GM12878 (cell line): ENCODE measurements at regions not wholly inside any gene's neighbourhood (a gene's known extent, or its start where the extent isn't known, plus 50 kb on each side); places are given as distances from the start of the nearest gene placed in this dataset.

Experiments
- ATAC-seq: fragments of 200-7000 bp; cut with Tn5 transposase; 3 replicates; pipeline ENCODE4 v1.9.1; 2020; ENCODE audit warnings: mild to moderate bottlenecking, moderate library complexity
- BruUV-seq: library from RNA; stranded (reverse); fragments of 400-500 nt; replicated peaks from 2 replicates; lab custom pipeline; 2021; lab: Mats Ljungman, UMichigan
- CTCF ChIA-PET: fragments of 300-600 bp; sonication (Branson Sonifier 250); formaldehyde crosslinking; extraction: SDS; loops from one replicate; lab custom pipeline; 2021; ENCODE audit warnings: inconsistent platforms; lab: Yijun Ruan, JAX
- POLR2A ChIA-PET: fragments of 350-600 bp; formaldehyde crosslinking; extraction: SDS; loops from one replicate; lab custom pipeline; 2021; ENCODE audit warnings: inconsistent platforms; lab: Charles Lee
- RAD21 ChIA-PET: fragments of 300-600 bp; sonication (Branson Sonifier 250); formaldehyde crosslinking; loops from one replicate; lab custom pipeline; 2023; ENCODE audit warnings: antibody characterized with exemption; ENCODE audit not compliant: unreplicated experiment; lab: Charles Lee
- SMC1A ChIA-PET: fragments of 300-600 bp; sonication (Branson Sonifier 250); formaldehyde crosslinking; loops from one replicate; lab custom pipeline; 2023; ENCODE audit not compliant: unreplicated experiment, uncharacterized antibody; lab: Charles Lee
- DNase-seq: peaks from one replicate; pipeline ENCODE4 v3.0.0-alpha.2; 2011; ENCODE audit warnings: low read depth, low spot score
- FAIRE-seq: peaks from 3 replicates; lab custom pipeline; 2011; peaks lifted over from hg19 to GRCh38; lab: Jason Lieb, UNC
- H2AFZ ChIP-seq: 2 replicates; pipeline ENCODE4 v1.6.0; 2011; ENCODE audit warnings: low read depth, low read length, control low read depth; ENCODE audit not compliant: control insufficient read depth
- H3K27ac ChIP-seq: 2 replicates; pipeline ENCODE4 v1.5.1; 2011; ENCODE audit warnings: control low read depth; ENCODE audit not compliant: control insufficient read depth, insufficient read depth
- H3K27me3 ChIP-seq, 2 experiments: replicated peaks in 1 of 2; 2 replicates each; pipeline versions ENCODE4 v1.6.0 to v1.6.1; 2011; ENCODE audit warnings: low read length in 1 of 2; ENCODE audit not compliant: control insufficient read depth in 2 of 2, insufficient read depth in 2 of 2
- H3K36me3 ChIP-seq, 2 experiments: 2 replicates each; pipeline ENCODE4 v1.5.1; 2011; ENCODE audit warnings: low read length in 1 of 2; ENCODE audit not compliant: control insufficient read depth in 2 of 2, insufficient read depth in 2 of 2
- H3K4me1 ChIP-seq: 2 replicates; pipeline ENCODE4 v1.6.1; 2011; ENCODE audit warnings: mild to moderate bottlenecking, low read length, moderate library complexity, mixed read lengths; ENCODE audit not compliant: control insufficient read depth, insufficient read depth
- H3K4me2 ChIP-seq: 2 replicates; pipeline ENCODE4 v1.6.0; 2011; ENCODE audit warnings: control low read depth; ENCODE audit not compliant: control insufficient read depth, insufficient read depth
- H3K4me3 ChIP-seq: fragments of 200-600 bp; sonication (generic); 2 replicates; pipeline ENCODE4 v1.5.1; 2016
- H3K79me2 ChIP-seq: 2 replicates; pipeline ENCODE4 v1.6.0; 2011; ENCODE audit warnings: low read length; ENCODE audit not compliant: control insufficient read depth, insufficient read depth
- H3K9ac ChIP-seq: 2 replicates; pipeline ENCODE4 v1.8.0; 2011; ENCODE audit warnings: low read length, control low read depth, mixed read lengths; ENCODE audit not compliant: control insufficient read depth, insufficient read depth
- H3K9me3 ChIP-seq: replicated peaks from 3 replicates; pipeline ENCODE4 v1.5.1; 2011; ENCODE audit warnings: mild to moderate bottlenecking, low read length; ENCODE audit not compliant: control insufficient read depth, insufficient read depth
- H4K20me1 ChIP-seq: 2 replicates; pipeline ENCODE4 v1.6.0; 2011; ENCODE audit not compliant: control insufficient read depth, insufficient read depth
- CHD2 ChIP-seq: IDR thresholded peaks from 2 replicates; pipeline ENCODE4 v1.6.1; 2011; ENCODE audit warnings: low read depth, low read length, improper control_type of control experiment, borderline replicate concordance
- EP300 ChIP-seq, 2 experiments: fragments of 150-350 bp in 1 of 2; IDR thresholded peaks; 2 replicates each; pipeline ENCODE4 v1.6.1; 2011 to 2012; ENCODE audit warnings: low read depth in 2 of 2, low read length in 2 of 2, borderline replicate concordance in 1 of 2, improper control_type of control experiment in 1 of 2, inconsistent platforms in 1 of 2; ENCODE audit not compliant: control insufficient read depth in 1 of 2
- GABPA ChIP-seq: IDR thresholded peaks from 2 replicates; pipeline ENCODE4 v1.6.1; 2014; ENCODE audit warnings: antibody characterized with exemption, low read depth, mild to moderate bottlenecking, inconsistent platforms
- IRF3 ChIP-seq: fragments of 450-650 bp; IDR thresholded peaks from 2 replicates; pipeline ENCODE4 v1.6.1; 2014; ENCODE audit warnings: mild to moderate bottlenecking
- MLLT1 ChIP-seq: fragments of 450-650 bp; IDR thresholded peaks from 2 replicates; pipeline ENCODE4 v1.6.1; 2016; ENCODE audit warnings: mild to moderate bottlenecking
- MYC ChIP-seq: IDR thresholded peaks from 2 replicates; pipeline ENCODE4 v1.6.1; 2011; ENCODE audit warnings: mild to moderate bottlenecking, low read length, moderate library complexity, inconsistent platforms; ENCODE audit not compliant: insufficient read depth, insufficient replicate concordance, insufficient read length, severe bottlenecking
- POLR2AphosphoS5 ChIP-seq: IDR thresholded peaks from 2 replicates; pipeline ENCODE4 v1.6.1; 2011; ENCODE audit warnings: mild to moderate bottlenecking, low read length, inconsistent platforms
- SREBF2 ChIP-seq: IDR thresholded peaks from 2 replicates; pipeline ENCODE4 v1.6.1; 2012; ENCODE audit warnings: mild to moderate bottlenecking, low read length
- ZNF207 ChIP-seq: fragments of 450-650 bp; IDR thresholded peaks from 2 replicates; pipeline ENCODE4 v1.6.1; 2014; ENCODE audit warnings: antibody characterized with exemption, mild to moderate bottlenecking, borderline replicate concordance
- WGBS: methylation state at CpG from one replicate; pipeline ENCODE4 v1.1.6; 2016; ENCODE audit warnings: low lambda C conversion rate; ENCODE audit not compliant: insufficient replicate concordance, insufficient coverage; ENCODE audit errors: missing lambda C conversion rate; 5-methylcytosine and 5-hydroxymethylcytosine counted together
- in situ Hi-C: fragments of 300-500 bp; cut with MboI; formaldehyde crosslinking; loops from 9 replicates; pipeline ENCODE4 v1.14.3; 2018; ENCODE audit warnings: mixed read lengths
- intact Hi-C: fragments of 100-400 bp; cut with micrococcal nuclease; formaldehyde crosslinking; loops from one replicate; pipeline ENCODE4 v1.14.2; 2022; ENCODE audit not compliant: unreplicated experiment

- FAIRE-seq, result no peak
- H3K4me2 ChIP-seq, result no peak overlapping the region
- ChIA-PET SMC1A (interaction anchor here (0.6 to 1.6 kb wide), 8 partner anchors 9 to 1008 kb away, joined by 3 to 7 read pairs (median 3); no protein-coding TSS in a partner anchor), RAD21 (interaction anchor here (1.6 to 1.7 kb wide), 2 partner anchors 626 to 1026 kb away, joined by 5 to 6 read pairs; no protein-coding TSS in a partner anchor), POLR2A (no interaction called here), CTCF (interaction anchor here (1.1 to 2.1 kb wide), 8 partner anchors 10 to 1026 kb away, joined by 3 to 11 read pairs (median 4); no protein-coding TSS in a partner anchor)
- DNase-seq, result no peak
- no peak overlapping the region for H3K27ac ChIP-seq
- no peaks in the 10 kb centered on the region for H3K79me2 ChIP-seq
- no peaks in the 10 kb centered on the region for H3K27me3 ChIP-seq
- no peaks in the 10 kb centered on the region for H4K20me1 ChIP-seq
- no peaks in the 10 kb centered on the region for H3K4me1 ChIP-seq
- no peaks in the 10 kb centered on the region for H3K36me3 ChIP-seq
- no peak for TF ChIP-seq ZNF207
- no peak for TF ChIP-seq MLLT1
- no peak for TF ChIP-seq IRF3
- no peak for TF ChIP-seq SREBF2
- TF ChIP-seq GABPA, result no peak
- TF ChIP-seq CHD2, result no peak
- TF ChIP-seq MYC, result no peak
- no peak for TF ChIP-seq EP300 (IDR thresholded peaks at IDR 0.05; ENCODE audit: borderline replicate concordance in 1 of 2, control insufficient read depth in 1 of 2, low read depth in 2 of 2, low read length in 2 of 2)
- TF ChIP-seq POLR2AphosphoS5, result no peak
- ATAC-seq, result no peak
- no peak overlapping the region for H3K9ac ChIP-seq
- in situ Hi-C loops (loop anchor here (5.0 kb wide), 1 partner anchor 1405 kb away; no protein-coding TSS in a partner anchor), intact Hi-C loops (loop anchor here (5.0 to 10.0 kb wide), 3 partner anchors 627 to 1405 kb away; no protein-coding TSS in a partner anchor)
- H3K9me3 ChIP-seq, result no peaks in the 10 kb centered on the region
- no TSS peak for BruUV-seq
- no peak overlapping the region for H3K4me3 ChIP-seq
- no peak overlapping the region for H2AFZ ChIP-seq
- WGBS, result 0% methylated on average over 9 of the region's 9 CpGs
Observed at GRCh38 chr16:6642271-6642670, 690.4 kb upstream of the RBFOX1 start.
